GM19240 (cell line): ENCODE measurements at regions not wholly inside any gene's neighbourhood (a gene's known extent, or its start where the extent isn't known, plus 50 kb on each side); places are given as distances from the start of the nearest gene placed in this dataset.

Source experiments
- DNase-seq: peaks from one replicate; pipeline ENCODE4 v3.0.0; 2011; ENCODE audit warnings: low spot score; ENCODE audit not compliant: insufficient read length

GRCh38 chr15:77685082-77685815 is 52.5 kb upstream of the LINGO1 start:
- no peak for DNase-seq

GRCh38 chr15:77684341-77685081 is 51.8 kb upstream of the LINGO1 start:
- DNase-seq, result no peak

- DNase-seq, result no peak
Measured at GRCh38 chr15:77682564-77682963, 49.9 kb upstream of the LINGO1 start.
